ENCODE measurements at regions not wholly inside any gene's neighbourhood (a gene's known extent, or its start where the extent isn't known, plus 50 kb on each side); places are given as distances from the start of the nearest gene placed in this dataset.

GRCh38 chr2:81979086-81979485 lies 1674.5 kb upstream of the LRRTM1 start:
- DNase-seq (ENCODE audit: low read depth, low spot score): no peak

- no peak for DNase-seq (ENCODE audit: low read depth, low spot score)
Measured at GRCh38 chr2:81976998-81977397, 1672.4 kb upstream of the LRRTM1 start.

- DNase-seq (ENCODE audit: low read depth, low spot score): no peak
Measured at GRCh38 chr2:81974216-81974615, 1669.7 kb upstream of the LRRTM1 start.

GRCh38 chr2:81942876-81943275 lies 1638.3 kb upstream of the LRRTM1 start:
- DNase-seq (ENCODE audit: low read depth, low spot score): no peak

GRCh38 chr2:81942136-81942680 lies 1637.7 kb upstream of the LRRTM1 start:
- DNase-seq (ENCODE audit: low read depth, low spot score): no peak

GRCh38 chr2:81940266-81940955 lies 1635.9 kb upstream of the LRRTM1 start:
- DNase-seq (ENCODE audit: low read depth, low spot score): no peak

- DNase-seq (ENCODE audit: low read depth, low spot score): no peak
Measured at GRCh38 chr2:81937944-81938343, 1633.4 kb upstream of the LRRTM1 start.

GRCh38 chr2:81903534-81903933 lies 1599.0 kb upstream of the LRRTM1 start:
- DNase-seq (ENCODE audit: low read depth, low spot score): no peak

- no peak for DNase-seq (ENCODE audit: low read depth, low spot score)
Measured at GRCh38 chr2:81901017-81901416, 1596.5 kb upstream of the LRRTM1 start.

- DNase-seq (ENCODE audit: low read depth, low spot score): no peak
Measured at GRCh38 chr2:81895620-81896250, 1591.2 kb upstream of the LRRTM1 start.

- DNase-seq (ENCODE audit: low read depth, low spot score): no peak
Measured at GRCh38 chr2:81894451-81894990, 1590.0 kb upstream of the LRRTM1 start.

GRCh38 chr2:81876624-81877023 lies 1572.1 kb upstream of the LRRTM1 start:
- no peak for DNase-seq (ENCODE audit: low read depth, low spot score)

GRCh38 chr2:81872006-81872405 lies 1567.5 kb upstream of the LRRTM1 start:
- no peak for DNase-seq (ENCODE audit: low read depth, low spot score)

GRCh38 chr2:81870119-81870518 lies 1565.6 kb upstream of the LRRTM1 start:
- DNase-seq (ENCODE audit: low read depth, low spot score): no peak

GRCh38 chr2:81858998-81859397 lies 1554.4 kb upstream of the LRRTM1 start:
- DNase-seq (ENCODE audit: low read depth, low spot score): no peak

- DNase-seq (ENCODE audit: low read depth, low spot score): no peak
Measured at GRCh38 chr2:81853341-81853740, 1548.8 kb upstream of the LRRTM1 start.

- DNase-seq (ENCODE audit: low read depth, low spot score): no peak
Measured at GRCh38 chr2:81852651-81853050, 1548.1 kb upstream of the LRRTM1 start.

GRCh38 chr2:81839780-81840179 lies 1535.2 kb upstream of the LRRTM1 start:
- DNase-seq (ENCODE audit: low read depth, low spot score): no peak

GRCh38 chr2:81835321-81836000 lies 1530.9 kb upstream of the LRRTM1 start:
- no peak for DNase-seq (ENCODE audit: low read depth, low spot score)

GRCh38 chr2:81786811-81787210 lies 1482.3 kb upstream of the LRRTM1 start:
- DNase-seq (ENCODE audit: low read depth, low spot score): no peak

- DNase-seq (ENCODE audit: low read depth, low spot score): no peak
Measured at GRCh38 chr2:81767187-81767912, 1462.8 kb upstream of the LRRTM1 start.

All from iPS DF 19.7 (cell line).